ENCODE measurements at regions not wholly inside any gene's neighbourhood (a gene's known extent, or its start where the extent isn't known, plus 50 kb on each side); places are given as distances from the start of the nearest gene placed in this dataset.

GRCh38 chr12:11978726-11979384 is 91.9 kb upstream of the BCL2L14 start:
- Histone ChIP-seq H3K27me3 (ENCODE audit: control insufficient read depth, insufficient read depth, low read length) (peaks cover 18% of the 10 kb centered on the region), H3K27ac (ENCODE audit: low read depth, low read length) (no peak overlapping the region), H3K9me3 (ENCODE audit: control insufficient read depth, insufficient read depth, low read length) (no peaks in the 10 kb centered on the region), H3K4me3 (ENCODE audit: low read depth, low read length) (no peak overlapping the region)
- no peak for TF ChIP-seq CTCF (IDR thresholded peaks at IDR 0.05; ENCODE audit: low read depth, low read length)
- ChIA-PET CTCF (no interaction called here), POLR2A (no interaction called here)
- no peak for DNase-seq (ENCODE audit: low read depth, low spot score)

GRCh38 chr12:11980115-11980514 is 90.6 kb upstream of the BCL2L14 start:
- DNase-seq (ENCODE audit: low read depth, low spot score) = no peak
- Histone ChIP-seq H3K27ac (ENCODE audit: low read depth, low read length) (no peak overlapping the region), H3K4me3 (ENCODE audit: low read depth, low read length) (no peak overlapping the region), H3K9me3 (ENCODE audit: control insufficient read depth, insufficient read depth, low read length) (no peaks in the 10 kb centered on the region), H3K27me3 (ENCODE audit: control insufficient read depth, insufficient read depth, low read length) (peaks cover 22% of the 10 kb centered on the region)
- TF ChIP-seq CTCF (IDR thresholded peaks at IDR 0.05; ENCODE audit: low read depth, low read length) = no peak
- POLR2A ChIA-PET = no interaction called here
- CTCF ChIA-PET = no interaction called here

DNA sequence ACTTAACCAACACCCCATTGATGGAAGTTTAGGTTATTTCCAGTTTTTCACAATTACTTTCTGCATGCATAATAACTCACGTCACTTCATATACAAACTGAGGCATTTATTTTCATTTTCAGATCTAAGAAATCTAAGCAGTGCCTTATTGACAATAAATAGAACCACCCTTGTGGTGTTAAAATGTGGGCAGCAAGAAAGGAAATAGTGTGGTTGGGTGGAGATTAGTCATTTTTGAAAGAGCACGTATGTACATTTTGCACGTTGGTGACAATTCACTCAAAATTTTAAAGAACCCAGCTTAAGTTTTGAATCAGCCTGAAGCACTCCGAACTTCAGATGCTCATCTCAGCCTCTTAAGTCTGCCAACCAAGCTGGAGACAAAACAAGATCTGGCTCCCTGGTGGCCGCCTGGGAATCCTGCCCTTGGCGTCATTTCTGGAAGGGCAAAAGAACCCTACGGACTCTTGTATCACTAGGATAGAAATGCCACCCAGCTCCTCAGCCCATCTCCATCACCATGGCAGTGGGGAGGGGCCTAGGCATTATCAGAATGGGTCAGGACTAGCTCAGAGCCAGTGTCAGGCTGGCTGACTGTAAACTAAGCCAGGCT is 89.5 kb upstream of the BCL2L14 start:
- Histone ChIP-seq H3K4me3 (ENCODE audit: low read depth, low read length) (no peak overlapping the region), H3K9me3 (ENCODE audit: control insufficient read depth, insufficient read depth, low read length) (no peaks in the 10 kb centered on the region), H3K27me3 (ENCODE audit: control insufficient read depth, insufficient read depth, low read length) (peaks cover 22% of the 10 kb centered on the region), H3K27ac (ENCODE audit: low read depth, low read length) (no peak overlapping the region)
- TF ChIP-seq CTCF (IDR thresholded peaks at IDR 0.05; ENCODE audit: low read depth, low read length) = no peak
- CTCF ChIA-PET = no interaction called here
- DNase-seq (ENCODE audit: low read depth, low spot score) = no peak
- POLR2A ChIA-PET = no interaction called here

DNA sequence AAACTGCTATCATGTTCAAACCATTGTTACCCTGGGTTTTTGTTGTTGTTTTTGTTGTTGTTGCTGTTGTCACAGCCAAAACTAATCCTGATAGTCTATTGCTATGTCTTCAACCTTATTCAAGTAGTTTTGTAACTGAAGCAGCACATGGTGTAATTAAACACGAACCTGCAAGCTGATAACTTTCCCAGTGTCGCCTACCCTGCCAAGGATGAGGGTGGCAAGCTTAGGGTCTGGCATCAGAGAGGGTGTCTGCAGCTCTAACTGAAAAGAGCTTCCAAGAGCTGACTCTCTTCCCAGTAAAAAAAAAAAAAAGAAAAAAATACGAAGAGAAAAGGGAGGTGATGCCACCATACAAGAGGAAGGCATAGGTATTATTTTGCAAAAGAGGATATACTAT is 86.3 kb upstream of the BCL2L14 start:
- Histone ChIP-seq H3K4me3 (ENCODE audit: low read depth, low read length) (no peak overlapping the region), H3K27ac (ENCODE audit: low read depth, low read length) (no peak overlapping the region), H3K27me3 (ENCODE audit: control insufficient read depth, insufficient read depth, low read length) (peaks cover 17% of the 10 kb centered on the region), H3K9me3 (ENCODE audit: control insufficient read depth, insufficient read depth, low read length) (no peaks in the 10 kb centered on the region)
- DNase-seq (ENCODE audit: low read depth, low spot score) = no peak
- ChIA-PET CTCF (no interaction called here), POLR2A (no interaction called here)
- no peak for TF ChIP-seq CTCF (IDR thresholded peaks at IDR 0.05; ENCODE audit: low read depth, low read length)

- H3K9me3 ChIP-seq (ENCODE audit: control insufficient read depth, insufficient read depth, low read length) = no peaks in the 10 kb centered on the region
- H3K4me3 ChIP-seq (ENCODE audit: low read depth, low read length) = no peak overlapping the region
- no peak for TF ChIP-seq CTCF (IDR thresholded peaks at IDR 0.05; ENCODE audit: low read depth, low read length)
- ChIA-PET POLR2A (interaction anchor here (0.6 kb wide), 1 partner anchor 220 kb away, joined by 5 read pairs; no protein-coding TSS in a partner anchor), CTCF (no interaction called here)
- no peak overlapping the region for H3K27ac ChIP-seq (ENCODE audit: low read depth, low read length)
- peaks cover 17% of the 10 kb centered on the region for H3K27me3 ChIP-seq (ENCODE audit: control insufficient read depth, insufficient read depth, low read length)
- no peak for DNase-seq (ENCODE audit: low read depth, low spot score)
Measured at GRCh38 chr12:11986165-11986564, 84.6 kb upstream of the BCL2L14 start.
